NCI-H2107 treated with DMSO at 0.1 percent for 48 hours (cell line): ENCODE measurements at regions not wholly inside any gene's neighbourhood (a gene's known extent, or its start where the extent isn't known, plus 50 kb on each side); places are given as distances from the start of the nearest gene placed in this dataset.

ENCODE experiments used
- DNase-seq: peaks from one replicate; lab custom pipeline; 2025; ENCODE audit not compliant: unreplicated experiment; lab: John Stamatoyannopoulos, UW

GRCh38 chr7:140242057-140243031 lies 65.6 kb upstream of the KDM7A start:
- DNase-seq: no peak

GRCh38 chr7:140239653-140239935 lies 62.8 kb upstream of the KDM7A start:
- DNase-seq: no peak

GRCh38 chr7:140238778-140239652 lies 62.2 kb upstream of the KDM7A start:
- DNase-seq: peak; percentile 68

GRCh38 chr7:140237390-140237789 lies 60.6 kb upstream of the KDM7A start:
- no peak for DNase-seq

GRCh38 chr7:140236626-140237025 lies 59.8 kb upstream of the KDM7A start:
- no peak for DNase-seq

GRCh38 chr7:140235114-140235513 lies 58.3 kb upstream of the KDM7A start:
- no peak for DNase-seq

GRCh38 chr7:140232957-140233917 lies 56.5 kb upstream of the KDM7A start:
- DNase-seq: no peak

- no peak for DNase-seq
These were observed 55.1 kb upstream of the KDM7A start for GRCh38 chr7:140231771-140232491.

GRCh38 chr7:140230861-140231770 lies 54.3 kb upstream of the KDM7A start:
- DNase-seq: peak; percentile 29

GRCh38 chr7:140230516-140230860 lies 53.7 kb upstream of the KDM7A start:
- no peak for DNase-seq

GRCh38 chr7:140229591-140230515 lies 53.1 kb upstream of the KDM7A start:
- DNase-seq: no peak

- no peak for DNase-seq
These were observed 52.3 kb upstream of the KDM7A start for GRCh38 chr7:140229101-140229525.
